ENCODE measurements at regions not wholly inside any gene's neighbourhood (a gene's known extent, or its start where the extent isn't known, plus 50 kb on each side); places are given as distances from the start of the nearest gene placed in this dataset.

DNA sequence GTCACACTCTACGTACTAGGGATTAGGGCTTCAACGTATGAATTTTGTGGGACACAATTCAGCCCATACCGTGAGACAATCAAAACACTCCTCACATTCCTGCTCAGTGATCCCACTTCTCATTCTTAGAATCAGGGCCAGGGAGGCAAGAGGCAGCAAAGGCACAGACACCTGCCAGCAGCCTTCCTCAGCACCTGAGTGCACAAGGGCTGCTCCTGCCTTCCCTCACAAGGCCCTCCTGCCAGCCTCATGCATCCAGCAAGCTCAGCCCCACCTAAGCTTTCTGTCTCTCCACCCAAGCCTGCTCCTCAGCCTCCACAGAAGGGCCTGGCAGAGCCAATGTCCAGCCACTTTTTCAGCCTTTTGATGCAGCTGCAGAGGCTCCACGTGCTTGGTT lies 141.6 kb downstream of the SP3 start:
- TF ChIP-seq MYBL2 (CRISPR knock-in tag; IDR thresholded peaks at IDR 0.05) (no peak), CTCF (IDR thresholded peaks at IDR 0.05) (no peak), ZSCAN18 (CRISPR knock-in tag; IDR thresholded peaks at IDR 0.05) (no peak), KAT7 (CRISPR knock-in tag; IDR thresholded peaks at IDR 0.05; ENCODE audit: borderline replicate concordance) (no peak), FOXP4 (CRISPR knock-in tag; IDR thresholded peaks at IDR 0.05) (no peak)

Data from WTC11 (cell line).